Ishikawa (cell line): ENCODE measurements at regions not wholly inside any gene's neighbourhood (a gene's known extent, or its start where the extent isn't known, plus 50 kb on each side); places are given as distances from the start of the nearest gene placed in this dataset.

Experiments
- CEBPB ChIP-seq: IDR thresholded peaks from 2 replicates; pipeline ENCODE4 v1.6.1; 2012
- CREB1 ChIP-seq: IDR thresholded peaks from 2 replicates; pipeline ENCODE4 v1.6.1; 2012; ENCODE audit warnings: low read depth
- EGR1 ChIP-seq: IDR thresholded peaks from 2 replicates; pipeline ENCODE4 v1.6.1; 2012
- EP300 ChIP-seq: IDR thresholded peaks from 2 replicates; pipeline ENCODE4 v1.6.1; 2012; ENCODE audit warnings: borderline replicate concordance
- FOXM1 ChIP-seq: IDR thresholded peaks from 2 replicates; pipeline ENCODE4 v1.6.1; 2012; ENCODE audit warnings: low read depth, borderline replicate concordance
- MAX ChIP-seq: IDR thresholded peaks from 2 replicates; pipeline ENCODE4 v1.6.1; 2012
- NFIC ChIP-seq: IDR thresholded peaks from 2 replicates; pipeline ENCODE4 v1.6.1; 2012
- RAD21 ChIP-seq: IDR thresholded peaks from 2 replicates; pipeline ENCODE4 v1.6.1; 2012; ENCODE audit warnings: low read depth
- REST ChIP-seq: IDR thresholded peaks from 2 replicates; pipeline ENCODE4 v1.6.1; 2012; ENCODE audit warnings: low read depth, mild to moderate bottlenecking
- TAF1 ChIP-seq: IDR thresholded peaks from 2 replicates; pipeline ENCODE4 v1.6.1; 2012; ENCODE audit warnings: low read depth, mild to moderate bottlenecking
- TCF12 ChIP-seq: IDR thresholded peaks from 2 replicates; pipeline ENCODE4 v1.6.1; 2012; ENCODE audit warnings: low read depth
- TEAD4 ChIP-seq: IDR thresholded peaks from 2 replicates; pipeline ENCODE4 v1.6.1; 2012
- USF1 ChIP-seq: IDR thresholded peaks from 2 replicates; pipeline ENCODE4 v1.6.1; 2012
- YY1 ChIP-seq: IDR thresholded peaks from 2 replicates; pipeline ENCODE4 v1.6.1; 2012; ENCODE audit warnings: low read depth
- ZBTB7A ChIP-seq: IDR thresholded peaks from 2 replicates; pipeline ENCODE4 v1.6.1; 2012; ENCODE audit warnings: low read depth

GRCh38 chr6:21390532-21391213 is 202.9 kb upstream of the SOX4 start:
- TF ChIP-seq ZBTB7A = no peak
- TF ChIP-seq MAX = no peak
- TF ChIP-seq TCF12 = no peak
- TF ChIP-seq CREB1 = no peak
- TF ChIP-seq EP300 = no peak
- TF ChIP-seq EGR1 = no peak
- no peak for TF ChIP-seq CEBPB
- no peak for TF ChIP-seq NFIC
- TF ChIP-seq REST = no peak
- TF ChIP-seq YY1 = no peak
- TF ChIP-seq USF1 = no peak
- no peak for TF ChIP-seq RAD21
- TF ChIP-seq FOXM1 = no peak
- TF ChIP-seq TEAD4 = no peak
- TF ChIP-seq TAF1 = no peak

GRCh38 chr6:21392177-21392576 is 201.4 kb upstream of the SOX4 start:
- TF ChIP-seq EP300 = no peak
- TF ChIP-seq FOXM1 = no peak
- no peak for TF ChIP-seq RAD21
- TF ChIP-seq TEAD4 = no peak
- TF ChIP-seq CREB1 = no peak

- TF ChIP-seq NFIC = no peak
These were observed 199.9 kb upstream of the SOX4 start for GRCh38 chr6:21393441-21394165.

- no peak for TF ChIP-seq TCF12
- no peak for TF ChIP-seq TAF1
- TF ChIP-seq YY1 = no peak
These were observed 198.4 kb upstream of the SOX4 start for GRCh38 chr6:21395121-21395520.

GRCh38 chr6:21396313-21396712 is 197.2 kb upstream of the SOX4 start:
- TF ChIP-seq TCF12 (no peak), USF1 (no peak), ZBTB7A (no peak), RAD21 (no peak), YY1 (no peak), TEAD4 (no peak), REST (no peak), CREB1 (no peak), CEBPB (no peak), MAX (no peak), FOXM1 (no peak), EGR1 (no peak), TAF1 (no peak), EP300 (no peak), NFIC (no peak)

- TF ChIP-seq MAX = no peak
- TF ChIP-seq USF1 = no peak
- TF ChIP-seq TCF12 = no peak
- TF ChIP-seq FOXM1 = no peak
- no peak for TF ChIP-seq ZBTB7A
- TF ChIP-seq YY1 = no peak
- TF ChIP-seq RAD21 = no peak
- TF ChIP-seq TEAD4 = no peak
- no peak for TF ChIP-seq CEBPB
- TF ChIP-seq NFIC = no peak
- TF ChIP-seq EGR1 = no peak
- TF ChIP-seq EP300 = no peak
- TF ChIP-seq REST = no peak
- TF ChIP-seq TAF1 = no peak
These were observed 194.7 kb upstream of the SOX4 start for GRCh38 chr6:21398741-21399325.
